HG02973 (cell line): ENCODE measurements at regions not wholly inside any gene's neighbourhood (a gene's known extent, or its start where the extent isn't known, plus 50 kb on each side); places are given as distances from the start of the nearest gene placed in this dataset.

Experiments used
- ATAC-seq: cut with Tn5 transposase; IDR thresholded peaks from one replicate; pipeline ENCODE4 v1.9.1; 2021; ENCODE audit warnings: moderate library complexity; ENCODE audit not compliant: unreplicated experiment

DNA sequence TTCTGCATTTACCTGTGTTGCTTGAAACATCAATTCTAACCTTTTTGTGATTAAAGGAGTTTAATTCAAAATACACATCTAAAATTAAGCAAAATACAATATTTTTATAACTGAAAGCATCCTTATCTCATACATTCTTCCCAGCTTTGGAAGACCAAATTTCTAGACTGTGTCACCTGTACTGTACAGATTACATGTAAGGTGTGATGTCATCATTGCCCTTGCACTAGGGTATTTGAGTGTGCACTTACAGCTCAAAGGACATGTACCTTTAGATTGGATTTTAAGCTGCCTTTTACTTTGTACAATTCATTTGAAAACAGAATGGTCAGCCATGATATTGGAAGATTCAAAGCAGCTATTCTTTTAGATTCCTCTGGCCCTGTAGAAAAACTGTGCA is 932.8 kb upstream of the POU3F3 start:
- no peak for ATAC-seq

DNA sequence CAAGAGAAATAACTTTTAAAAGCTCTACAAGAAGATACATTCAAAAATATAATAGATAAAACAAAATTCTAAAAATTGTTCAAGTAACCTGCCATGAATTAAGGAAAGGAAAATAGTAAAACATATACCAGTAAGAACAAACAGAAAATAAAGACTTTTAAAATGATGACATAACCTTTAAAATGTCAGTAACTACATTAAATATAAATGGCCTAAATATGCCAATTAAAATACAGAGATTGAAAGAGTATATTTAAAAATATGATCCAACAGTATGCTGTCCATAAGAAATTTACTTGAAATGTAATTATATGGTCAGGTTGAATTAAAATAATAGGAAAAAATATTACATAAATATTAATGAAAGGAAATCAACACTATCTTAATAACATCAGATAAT is 911.7 kb upstream of the POU3F3 start:
- no peak for ATAC-seq

DNA sequence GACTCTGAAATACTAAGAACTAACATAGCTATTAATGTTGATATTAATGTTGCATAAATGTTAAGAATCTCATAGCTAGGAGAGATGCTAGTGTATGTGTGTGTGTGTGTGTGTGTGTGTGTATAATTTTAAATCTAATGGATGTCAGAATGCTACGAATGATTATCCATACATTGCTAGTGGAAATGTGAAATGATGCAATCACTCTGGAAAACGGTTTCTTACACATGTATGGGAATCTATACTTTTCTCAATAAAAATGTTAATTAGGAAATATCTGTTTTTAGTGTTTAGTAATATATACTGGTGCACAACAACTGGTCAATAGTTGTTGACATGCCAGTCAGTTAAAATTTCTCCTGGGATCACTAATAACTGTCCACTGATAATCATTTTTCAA is 908.8 kb upstream of the POU3F3 start:
- ATAC-seq, result no peak

GRCh38 chr2:103959174-103960128 is 894.5 kb upstream of the POU3F3 start:
- ATAC-seq, result no peak

- no peak for ATAC-seq
These were observed 893.8 kb upstream of the POU3F3 start for GRCh38 chr2:103960129-103960513.

DNA sequence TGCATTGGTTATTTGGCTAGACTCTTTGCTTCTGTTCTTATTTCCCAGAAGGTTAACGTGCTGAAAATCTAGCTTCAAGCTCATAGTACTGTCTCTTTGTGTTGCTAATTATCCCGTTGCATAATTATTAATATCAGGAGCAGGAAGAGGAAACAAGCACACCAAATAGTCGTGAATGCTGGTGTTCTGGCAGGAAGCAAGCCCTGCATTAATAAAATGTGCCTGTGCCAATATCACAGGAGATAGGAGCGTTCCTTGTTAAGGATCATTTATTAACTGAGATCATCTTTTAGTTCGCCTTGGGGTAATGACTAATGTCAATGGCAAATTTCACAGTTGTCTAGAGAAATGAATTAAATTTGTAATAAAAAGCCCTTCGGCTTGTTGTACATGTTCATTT is 893.0 kb upstream of the POU3F3 start:
- no peak for ATAC-seq

- ATAC-seq, result no peak
These were observed 892.1 kb upstream of the POU3F3 start for GRCh38 chr2:103961862-103962261.

DNA sequence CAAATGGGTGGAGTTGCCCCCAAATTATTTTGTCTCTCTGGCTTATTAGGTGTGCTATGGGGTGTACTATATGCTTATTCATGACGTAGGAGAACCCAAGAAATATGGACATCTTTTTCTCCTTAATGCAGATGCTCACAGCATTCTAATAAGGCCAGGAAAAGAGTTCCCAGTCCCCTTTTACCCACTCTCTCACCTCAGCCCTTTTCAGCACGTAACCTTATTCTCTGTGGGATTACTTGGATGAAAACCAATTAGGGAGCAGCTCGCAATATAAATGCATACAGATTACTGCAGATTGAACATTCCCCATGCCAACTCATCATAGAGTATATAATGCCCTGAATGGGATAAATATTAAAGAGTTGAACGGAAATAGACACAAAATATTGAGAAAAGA is 891.2 kb upstream of the POU3F3 start:
- ATAC-seq, result no peak

GRCh38 chr2:103963146-103963725 is 890.7 kb upstream of the POU3F3 start:
- no peak for ATAC-seq

- no peak for ATAC-seq
These were observed 876.7 kb upstream of the POU3F3 start for GRCh38 chr2:103977241-103977640.

GRCh38 chr2:103977668-103978067 is 876.2 kb upstream of the POU3F3 start:
- ATAC-seq, result no peak

- no peak for ATAC-seq
These were observed 873.5 kb upstream of the POU3F3 start for GRCh38 chr2:103980401-103980800.

DNA sequence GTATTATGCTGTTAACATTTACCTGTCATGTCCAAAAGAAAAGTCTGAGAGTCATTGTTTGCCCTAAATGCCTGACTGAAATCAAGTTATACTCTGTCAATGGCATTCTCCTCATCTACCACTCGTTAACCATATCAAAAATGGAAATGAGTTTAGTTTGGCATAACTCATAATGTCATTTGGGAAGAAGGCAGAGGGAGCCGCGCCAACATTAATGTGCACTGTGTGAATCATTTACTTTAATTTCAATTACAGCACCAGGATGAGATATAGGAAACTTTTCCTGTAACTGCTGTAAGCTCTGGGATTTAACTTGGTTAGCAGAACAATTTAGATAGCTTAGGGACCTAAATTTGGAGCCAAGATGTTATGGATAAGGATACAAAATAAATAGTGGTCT is 871.2 kb upstream of the POU3F3 start:
- no peak for ATAC-seq

GRCh38 chr2:103986001-103986400 is 867.9 kb upstream of the POU3F3 start:
- ATAC-seq, result no peak

DNA sequence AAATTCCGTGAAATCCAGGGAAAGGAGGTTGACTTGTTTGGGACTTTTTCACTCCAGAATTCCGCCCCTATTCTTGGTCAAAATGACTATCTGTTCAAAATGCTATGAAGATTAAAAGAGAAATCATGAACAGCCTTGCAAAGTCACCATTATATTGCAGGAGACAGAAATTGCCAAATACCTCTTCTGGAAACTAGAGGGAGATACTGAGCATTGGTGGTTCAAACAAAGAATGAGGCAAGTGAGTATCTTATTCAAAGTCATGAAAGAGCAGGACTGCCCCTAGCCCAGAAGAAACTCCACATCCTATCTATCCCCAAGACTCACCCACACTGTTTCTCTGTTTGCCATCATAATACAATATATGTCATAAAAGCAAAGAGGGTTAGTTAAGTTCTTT is 862.3 kb upstream of the POU3F3 start:
- ATAC-seq, result no peak

DNA sequence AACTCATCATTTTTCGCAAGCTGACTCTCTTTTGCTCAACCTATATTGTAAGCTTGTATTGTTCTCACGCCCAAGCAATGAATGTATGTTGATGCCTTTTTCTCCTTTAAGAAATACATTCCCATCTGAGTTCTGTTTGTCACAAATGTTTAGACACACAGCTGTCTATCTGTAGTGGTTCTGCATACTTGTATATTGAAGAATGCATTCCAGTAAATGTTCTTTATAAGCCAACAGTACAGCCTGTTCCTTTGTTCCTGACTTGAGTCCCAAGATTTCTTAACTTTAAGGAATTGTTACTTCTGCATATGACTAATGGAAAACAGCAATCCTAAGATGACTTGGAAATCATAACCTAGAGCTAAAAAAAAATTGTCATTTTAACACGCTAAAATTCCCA is 849.1 kb upstream of the POU3F3 start:
- no peak for ATAC-seq

DNA sequence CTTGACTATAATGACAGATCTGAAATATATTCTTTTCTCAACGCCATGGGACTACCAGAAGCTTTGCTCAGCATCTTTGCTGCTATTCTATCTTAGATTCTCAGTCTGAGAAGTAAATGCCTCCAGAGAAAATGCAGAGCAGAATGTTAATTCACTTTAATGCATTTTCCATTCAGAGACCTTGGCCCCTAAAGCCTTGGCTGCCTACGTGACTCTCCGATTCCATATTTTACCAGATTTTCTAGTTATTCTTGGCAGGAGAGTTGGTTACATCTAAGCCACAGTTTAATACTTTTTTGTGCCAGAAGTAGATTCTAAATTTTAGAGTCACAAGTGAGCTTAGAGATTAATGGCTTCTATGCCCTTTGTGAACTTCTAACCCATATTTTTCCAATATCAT is 837.1 kb upstream of the POU3F3 start:
- ATAC-seq, result no peak

DNA sequence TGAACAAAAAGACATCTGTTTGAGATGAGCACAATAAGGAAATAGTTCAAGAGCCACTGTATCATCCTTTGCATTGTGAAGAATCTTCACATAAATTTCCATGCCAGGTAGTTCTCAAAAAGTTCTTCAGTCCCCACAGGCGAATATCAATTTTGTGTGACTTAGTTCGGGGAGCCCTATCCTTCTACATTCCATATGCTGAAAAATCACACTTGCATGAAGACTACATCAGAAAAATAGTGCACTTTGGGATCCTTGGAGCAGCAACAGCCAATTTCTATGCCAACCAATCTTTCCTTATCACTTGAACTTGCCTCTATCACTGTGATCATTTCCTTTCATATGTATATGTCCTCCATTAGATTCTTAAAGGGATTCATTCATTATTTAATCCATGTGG is 830.6 kb upstream of the POU3F3 start:
- ATAC-seq, result no peak

DNA sequence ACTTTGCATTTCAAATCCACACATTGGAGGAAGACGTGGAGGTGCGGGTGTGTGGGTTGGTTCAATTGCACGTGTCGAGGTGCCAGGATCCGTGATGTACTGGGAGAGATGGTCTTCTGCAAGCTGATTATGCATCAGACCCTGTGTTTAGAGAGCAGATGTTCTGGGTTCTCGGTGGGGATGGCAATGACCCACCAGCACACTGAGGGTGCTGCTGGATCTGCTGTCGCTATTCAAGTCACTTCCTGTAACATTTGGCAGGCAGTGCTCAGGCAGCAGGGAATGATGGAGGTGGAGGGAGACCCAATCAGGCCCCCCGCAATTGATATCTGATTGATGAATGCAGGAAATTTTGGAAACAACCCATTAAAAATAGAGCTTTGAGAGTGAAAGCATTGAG is 830.1 kb upstream of the POU3F3 start:
- no peak for ATAC-seq

- ATAC-seq, result no peak
These were observed 828.6 kb upstream of the POU3F3 start for GRCh38 chr2:104025295-104025694.

GRCh38 chr2:104026725-104027124 is 827.2 kb upstream of the POU3F3 start:
- ATAC-seq, result no peak

- no peak for ATAC-seq
These were observed 826.6 kb upstream of the POU3F3 start for GRCh38 chr2:104027321-104027720.

GRCh38 chr2:104028061-104028460 is 825.9 kb upstream of the POU3F3 start:
- no peak for ATAC-seq
